PC-9 (cell line): ENCODE measurements at regions not wholly inside any gene's neighbourhood (a gene's known extent, or its start where the extent isn't known, plus 50 kb on each side); places are given as distances from the start of the nearest gene placed in this dataset.
"Not testable (repeated sequence)": the region's sequence is repeated elsewhere in the genome, so short reads cannot be mapped to it uniquely, and the experiment has no call there.

Source experiments
- BruUV-seq: library from RNA; stranded (reverse); fragments of 400-500 nt; replicated peaks from 2 replicates; lab custom pipeline; 2021; lab: Mats Ljungman, UMichigan
- CTCF ChIA-PET: fragments of 300-600 bp; sonication (Branson Sonifier 250); formaldehyde crosslinking; loops from one replicate; lab custom pipeline; 2022; ENCODE audit warnings: antibody characterized with exemption; lab: Charles Lee
- POLR2A ChIA-PET: fragments of 300-600 bp; sonication (Branson Sonifier 250); formaldehyde crosslinking; loops from one replicate; lab custom pipeline; 2022; ENCODE audit warnings: antibody characterized with exemption; ENCODE audit not compliant: unreplicated experiment; lab: Charles Lee
- DNase-seq, 2 experiments: peaks; one replicate each; pipeline versions ENCODE4 v3.0.0 to v3.0.0-alpha.2; 2015 to 2022; ENCODE audit warnings: mixed read lengths in 1 of 2
- H2AFZ ChIP-seq: fragments of 200-600 bp; sonication (generic); 2 replicates; pipeline ENCODE4 v1.8.1; 2017; ENCODE audit warnings: antibody characterized with exemption
- H3F3A ChIP-seq: fragments of 200-600 bp; sonication (generic); 2 replicates; pipeline ENCODE4 v1.8.1; 2017; ENCODE audit warnings: antibody characterized with exemption, mild to moderate bottlenecking, low read depth; ENCODE audit not compliant: insufficient read depth
- H3K27ac ChIP-seq: fragments of 200-600 bp; sonication (generic); 2 replicates; pipeline ENCODE4 v1.6.1; 2016; ENCODE audit warnings: mixed run types
- H3K27me3 ChIP-seq: fragments of 200-600 bp; sonication (generic); 2 replicates; pipeline ENCODE4 v1.6.1; 2016; ENCODE audit warnings: low read depth, mixed run types; ENCODE audit not compliant: insufficient read depth
- H3K36me3 ChIP-seq: fragments of 200-600 bp; sonication (generic); 2 replicates; pipeline ENCODE4 v1.6.1; 2016; ENCODE audit warnings: low read depth, mixed run types
- H3K4me1 ChIP-seq: fragments of 200-600 bp; sonication (generic); replicated peaks from 2 replicates; pipeline ENCODE4 v1.6.1; 2016; ENCODE audit warnings: mixed run types; ENCODE audit not compliant: insufficient read depth
- H3K4me2 ChIP-seq: fragments of 200-600 bp; sonication (generic); 2 replicates; pipeline ENCODE4 v1.6.1; 2017; ENCODE audit warnings: mixed run types
- H3K4me3 ChIP-seq: fragments of 200-600 bp; sonication (generic); 2 replicates; pipeline ENCODE4 v1.6.1; 2016; ENCODE audit warnings: mixed run types
- H3K79me2 ChIP-seq: fragments of 200-600 bp; sonication (generic); 2 replicates; pipeline ENCODE4 v1.6.1; 2017; ENCODE audit warnings: low read depth, mixed run types
- H3K9me2 ChIP-seq: fragments of 200-600 bp; sonication (generic); 2 replicates; pipeline ENCODE4 v1.8.1; 2017; ENCODE audit warnings: mild to moderate bottlenecking; ENCODE audit not compliant: insufficient read depth
- H3K9me3 ChIP-seq: fragments of 200-600 bp; sonication (generic); 2 replicates; pipeline ENCODE4 v1.8.1; 2016; ENCODE audit warnings: low read depth; ENCODE audit not compliant: insufficient read depth
- H4K20me1 ChIP-seq: fragments of 200-600 bp; sonication (generic); 2 replicates; pipeline ENCODE4 v1.8.1; 2017; ENCODE audit not compliant: insufficient read depth
- CTCF ChIP-seq: fragments of 200-600 bp; sonication (generic); conservative IDR thresholded peaks from 2 replicates; pipeline ENCODE4 v1.6.1; 2017; ENCODE audit warnings: mixed run types, antibody characterized with exemption, mild to moderate bottlenecking, moderate library complexity
- EZH2 ChIP-seq: fragments of 200-600 bp; sonication (generic); IDR thresholded peaks from 2 replicates; pipeline ENCODE4 v1.8.0; 2017; ENCODE audit warnings: antibody characterized with exemption, low read depth
- intact Hi-C: fragments of 100-400 bp; cut with micrococcal nuclease; formaldehyde crosslinking; loops from one replicate; pipeline ENCODE4 v1.10.0; 2022; ENCODE audit not compliant: unreplicated experiment

- no peaks in the 10 kb centered on the region for H3K79me2 ChIP-seq
- TF ChIP-seq CTCF (no peak), EZH2 (no peak)
- no peak overlapping the region for H2AFZ ChIP-seq
- H3F3A ChIP-seq, result peaks cover 6% of the 10 kb centered on the region; the same call in 1 of the 2 replicates
- H3K4me1 ChIP-seq, result peaks cover 33% of the 10 kb centered on the region
- no peaks in the 10 kb centered on the region for H3K9me2 ChIP-seq
- DNase-seq, result no peak
- no peak overlapping the region for H3K27ac ChIP-seq
- POLR2A ChIA-PET, result no interaction called here
- CTCF ChIA-PET, result no interaction called here
- H3K9me3 ChIP-seq, result peaks cover 3% of the 10 kb centered on the region; the same call in 1 of the 2 replicates
- intact Hi-C loops, result no loop called here
- BruUV-seq, result no TSS peak
- no peak overlapping the region for H3K4me2 ChIP-seq
- no peaks in the 10 kb centered on the region for H4K20me1 ChIP-seq
- no peak overlapping the region for H3K4me3 ChIP-seq
- H3K27me3 ChIP-seq, result no peaks in the 10 kb centered on the region
- no peaks in the 10 kb centered on the region for H3K36me3 ChIP-seq
Measured at GRCh38 chr7:69104023-69104422, 494.3 kb upstream of the AUTS2 start.

- H3K27me3 ChIP-seq, result no peaks in the 10 kb centered on the region
- H3K4me1 ChIP-seq, result peaks cover 33% of the 10 kb centered on the region
- H3K9me3 ChIP-seq, result peaks cover 3% of the 10 kb centered on the region; the same call in 1 of the 2 replicates
- ChIA-PET CTCF (no interaction called here), POLR2A (no interaction called here)
- no peaks in the 10 kb centered on the region for H3K36me3 ChIP-seq
- no peak overlapping the region for H3K4me3 ChIP-seq
- DNase-seq, result peak; percentile 39 to 91
- peaks cover 6% of the 10 kb centered on the region; the same call in 1 of the 2 replicates for H3F3A ChIP-seq
- intact Hi-C loops, result no loop called here
- TF ChIP-seq EZH2, result no peak
- TF ChIP-seq CTCF, result no peak
- H3K9me2 ChIP-seq, result no peaks in the 10 kb centered on the region
- no peaks in the 10 kb centered on the region for H4K20me1 ChIP-seq
- peak overlapping the region; percentile 72 for H2AFZ ChIP-seq
- H3K4me2 ChIP-seq, result peak overlapping the region; percentile 52
- no TSS peak for BruUV-seq
- peak overlapping the region; percentile 73 for H3K27ac ChIP-seq
- H3K79me2 ChIP-seq, result no peaks in the 10 kb centered on the region
Measured at GRCh38 chr7:69105092-69105491, 493.2 kb upstream of the AUTS2 start.

- CTCF ChIA-PET, result no interaction called here
- Histone ChIP-seq H3K9me2 (no peaks in the 10 kb centered on the region), H3F3A (peaks cover 6% of the 10 kb centered on the region; the same call in 1 of the 2 replicates), H3K27me3 (no peaks in the 10 kb centered on the region), H3K4me2 (peak overlapping the region; percentile 52), H3K27ac (peak overlapping the region; percentile 73), H3K4me1 (peaks cover 33% of the 10 kb centered on the region), H4K20me1 (no peaks in the 10 kb centered on the region), H3K79me2 (no peaks in the 10 kb centered on the region), H3K9me3 (peaks cover 3% of the 10 kb centered on the region; the same call in 1 of the 2 replicates), H2AFZ (no peak overlapping the region; the same call in 1 of the 2 replicates), H3K36me3 (no peaks in the 10 kb centered on the region), H3K4me3 (no peak overlapping the region)
- POLR2A ChIA-PET, result no interaction called here
- no TSS peak for BruUV-seq
- TF ChIP-seq CTCF (no peak), EZH2 (no peak)
- no peak for DNase-seq
- intact Hi-C loops, result no loop called here
Measured at GRCh38 chr7:69105981-69106380, 492.3 kb upstream of the AUTS2 start.

GRCh38 chr7:69106449-69106848 is 491.8 kb upstream of the AUTS2 start:
- H3K4me1 ChIP-seq, result peaks cover 33% of the 10 kb centered on the region
- H3K4me3 ChIP-seq, H3F3A ChIP-seq, CTCF ChIA-PET, H3K9me3 ChIP-seq, intact Hi-C loops, H3K4me2 ChIP-seq, POLR2A ChIA-PET, DNase-seq, H3K9me2 ChIP-seq, H4K20me1 ChIP-seq, H3K27me3 ChIP-seq, H3K79me2 ChIP-seq, H2AFZ ChIP-seq, BruUV-seq, H3K36me3 ChIP-seq: not testable (repeated sequence)
- H3K27ac ChIP-seq, result peak overlapping the region; percentile 73; the same call in 1 of the 2 replicates

- BruUV-seq, H3K27ac ChIP-seq, H3K27me3 ChIP-seq, H3K4me3 ChIP-seq, H4K20me1 ChIP-seq, intact Hi-C loops, H3K79me2 ChIP-seq, CTCF ChIA-PET, DNase-seq, H3K36me3 ChIP-seq, H3K4me2 ChIP-seq, H3K9me3 ChIP-seq, H2AFZ ChIP-seq, H3F3A ChIP-seq, POLR2A ChIA-PET, H3K9me2 ChIP-seq: not testable (repeated sequence)
- peaks cover 33% of the 10 kb centered on the region for H3K4me1 ChIP-seq
Measured at GRCh38 chr7:69106946-69107345, 491.3 kb upstream of the AUTS2 start.
